ENCODE measurements at regions not wholly inside any gene's neighbourhood (a gene's known extent, or its start where the extent isn't known, plus 50 kb on each side); places are given as distances from the start of the nearest gene placed in this dataset.
"Not testable (repeated sequence)": the region's sequence is repeated elsewhere in the genome, so short reads cannot be mapped to it uniquely, and the experiment has no call there.

GRCh38 chr18:5021558-5021957 is 175.5 kb downstream of the AKAIN1 start:
- H3K27me3 ChIP-seq, result peaks cover 3% of the 10 kb centered on the region
- no peaks in the 10 kb centered on the region for H3K9me3 ChIP-seq
- TF ChIP-seq CTCF (IDR thresholded peaks at IDR 0.05) (no peak), EP300 (IDR thresholded peaks at IDR 0.05) (no peak), POLR2A (IDR thresholded peaks at IDR 0.05) (no peak), POLR2AphosphoS5 (IDR thresholded peaks at IDR 0.05) (no peak)
- H3K27ac ChIP-seq, result no peak overlapping the region
- no peaks in the 10 kb centered on the region for H3K36me3 ChIP-seq
- ATAC-seq, result no peak
- H3K4me1 ChIP-seq, result no peaks in the 10 kb centered on the region
- H3K4me3 ChIP-seq, result no peak overlapping the region

GRCh38 chr18:5015213-5015612 is 181.8 kb downstream of the AKAIN1 start:
- H3K4me1 ChIP-seq, result no peaks in the 10 kb centered on the region
- H3K27me3 ChIP-seq, result no peaks in the 10 kb centered on the region
- TF ChIP-seq CTCF (IDR thresholded peaks at IDR 0.05) (no peak), POLR2AphosphoS5 (IDR thresholded peaks at IDR 0.05) (no peak), EP300 (IDR thresholded peaks at IDR 0.05) (no peak), POLR2A (IDR thresholded peaks at IDR 0.05) (no peak)
- H3K36me3 ChIP-seq, result no peaks in the 10 kb centered on the region
- ATAC-seq, result no peak
- 48 to 74% methylated on average over 4 of the region's 4 CpGs for WGBS, 2 donors (ENCODE audit: low coverage in 1 of 2)
- no peak overlapping the region for H3K4me3 ChIP-seq
- H3K9me3 ChIP-seq, result no peaks in the 10 kb centered on the region
- H3K27ac ChIP-seq, result no peak overlapping the region

GRCh38 chr18:5004031-5004820 is 192.8 kb downstream of the AKAIN1 start:
- ATAC-seq, H3K36me3 ChIP-seq, H3K27me3 ChIP-seq, H3K4me1 ChIP-seq, H3K9me3 ChIP-seq, H3K27ac ChIP-seq: not testable (repeated sequence)
- peak overlapping the region in 1 of 2 donors; percentile 22 for H3K4me3 ChIP-seq
- 11 to 17% methylated on average over 13 of the region's 32 CpGs for WGBS, 2 donors (ENCODE audit: low coverage in 1 of 2)

- ATAC-seq, result no peak
- H3K36me3 ChIP-seq, result no peaks in the 10 kb centered on the region
- no peak overlapping the region for H3K27ac ChIP-seq
- H3K27me3 ChIP-seq, result no peaks in the 10 kb centered on the region
- TF ChIP-seq EP300 (IDR thresholded peaks at IDR 0.05), result no peak
- no peak for TF ChIP-seq POLR2A (IDR thresholded peaks at IDR 0.05)
- H3K9me3 ChIP-seq, result peaks cover 0 to 20% (median 0%) of the 10 kb centered on the region in 3 donors
- 88 to 89% methylated on average over 3 of the region's 3 CpGs for WGBS, 2 donors (ENCODE audit: low coverage in 1 of 2)
- H3K4me1 ChIP-seq, result no peaks in the 10 kb centered on the region
- H3K4me3 ChIP-seq, result no peak overlapping the region
These were observed 202.3 kb downstream of the AKAIN1 start for GRCh38 chr18:4994710-4995109.

- Histone ChIP-seq H3K4me1 (no peaks in the 10 kb centered on the region), H3K9me3 (peaks cover 0 to 17% (median 0%) of the 10 kb centered on the region in 3 donors), H3K27ac (no peak overlapping the region), H3K4me3 (no peak overlapping the region), H3K27me3 (no peaks in the 10 kb centered on the region), H3K36me3 (no peaks in the 10 kb centered on the region)
- TF ChIP-seq POLR2A (IDR thresholded peaks at IDR 0.05), result no peak
- no peak for TF ChIP-seq POLR2AphosphoS5 (IDR thresholded peaks at IDR 0.05)
- no peak for TF ChIP-seq EP300 (IDR thresholded peaks at IDR 0.05)
- no peak for ATAC-seq
- WGBS, 2 donors (ENCODE audit: low coverage in 1 of 2), result 38 to 40% methylated on average over 1 to 2 of the region's 10 CpGs
These were observed 209.3 kb downstream of the AKAIN1 start for GRCh38 chr18:4987452-4988405.

- Histone ChIP-seq H3K9me3 (peaks cover 0 to 17% (median 0%) of the 10 kb centered on the region in 3 donors), H3K4me3 (no peak overlapping the region), H3K27me3 (no peaks in the 10 kb centered on the region), H3K36me3 (no peaks in the 10 kb centered on the region), H3K4me1 (no peaks in the 10 kb centered on the region), H3K27ac (no peak overlapping the region)
- ATAC-seq, result no peak
- whole genome bisulfite sequencing, 2 donors (ENCODE audit: low coverage in 1 of 2), result 100% methylated on average over 1 of the region's 6 CpGs
- TF ChIP-seq POLR2AphosphoS5 (IDR thresholded peaks at IDR 0.05) (no peak), EP300 (IDR thresholded peaks at IDR 0.05) (no peak), POLR2A (IDR thresholded peaks at IDR 0.05) (no peak), CTCF (IDR thresholded peaks at IDR 0.05) (no peak)
These were observed 210.4 kb downstream of the AKAIN1 start for GRCh38 chr18:4986677-4987076.
